HCT116 (cell line): ENCODE measurements at regions not wholly inside any gene's neighbourhood (a gene's known extent, or its start where the extent isn't known, plus 50 kb on each side); places are given as distances from the start of the nearest gene placed in this dataset.

Experiments
- ATAC-seq: fragments of 200-7000 bp; cut with Tn5 transposase; 2 replicates; pipeline ENCODE4 v1.9.1; 2020; ENCODE audit warnings: mild to moderate bottlenecking, moderate library complexity
- BruUV-seq: library from RNA; stranded (reverse); fragments of 400-500 nt; replicated peaks from 2 replicates; lab custom pipeline; 2021; lab: Mats Ljungman, UMichigan
- CTCF ChIA-PET: fragments of 300-600 bp; sonication (Branson Sonifier 250); formaldehyde crosslinking; loops from one replicate; lab custom pipeline; 2021; ENCODE audit warnings: antibody characterized with exemption; lab: Charles Lee
- POLR2A ChIA-PET: fragments of 300-600, 350-600 bp; sonication (Branson Sonifier 250); formaldehyde crosslinking; loops from one replicate; lab custom pipeline; 2021; ENCODE audit warnings: antibody characterized with exemption; lab: Charles Lee
- RAD21 ChIA-PET, 2 experiments: fragments of 300-600 bp; sonication (Branson Sonifier 250); formaldehyde crosslinking; loops; one replicate each; lab custom pipeline; 2023; ENCODE audit warnings: low total read pairs in 2 of 2; ENCODE audit not compliant: uncharacterized antibody in 2 of 2, unreplicated experiment in 2 of 2, low non-redundant PET in 1 of 2; lab: Charles Lee
- DNase-seq: peaks from one replicate; pipeline ENCODE4 v3.0.0-alpha.2; 2010; ENCODE audit warnings: low read depth, low spot score
- H2AFZ ChIP-seq: fragments of 200-600 bp; shearing (Covaris generic), sonication (generic); 2 replicates; pipeline ENCODE4 v1.6.1; 2017; ENCODE audit warnings: low read depth, mixed run types, mixed read lengths, antibody characterized with exemption, low read length; ENCODE audit not compliant: poor library complexity, severe bottlenecking
- H3K27ac ChIP-seq: 2 replicates; pipeline ENCODE4 v1.5.1; 2012; ENCODE audit warnings: low read depth, low read length
- H3K27me3 ChIP-seq: fragments of 200-600 bp; sonication (generic); 2 replicates; pipeline ENCODE4 v1.6.1; 2016; ENCODE audit warnings: mixed run types, low read length, mixed read lengths; ENCODE audit not compliant: insufficient read depth
- H3K36me3 ChIP-seq, 2 experiments: fragments of 200-500 bp in 1 of 2; fragments of 200-600 bp in 1 of 2; sonication (Bioruptor generic) in 1 of 2; sonication (generic) in 1 of 2; 2 replicates each; pipeline versions ENCODE4 v1.5.1 to v1.6.1; 2014 to 2016; ENCODE audit warnings: low read length in 2 of 2, inconsistent platforms in 1 of 2, mixed read lengths in 1 of 2, mixed run types in 1 of 2; ENCODE audit not compliant: insufficient read depth in 2 of 2, control insufficient read depth in 1 of 2
- H3K4me1 ChIP-seq, 2 experiments: fragments of 200-600 bp in 1 of 2; sonication (generic) in 1 of 2; 2 replicates each; pipeline versions ENCODE4 v1.5.1 to v1.6.1; 2012 to 2017; ENCODE audit warnings: low read length in 2 of 2, inconsistent platforms in 1 of 2, mild to moderate bottlenecking in 1 of 2, mixed read lengths in 1 of 2, mixed run types in 1 of 2, moderate library complexity in 1 of 2; ENCODE audit not compliant: insufficient read depth in 2 of 2, control insufficient read depth in 1 of 2
- H3K4me2 ChIP-seq: fragments of 200-600 bp; sonication (generic); 2 replicates; pipeline ENCODE4 v1.6.1; 2017; ENCODE audit warnings: mixed run types, low read length, mixed read lengths
- H3K4me3 ChIP-seq, 2 experiments: fragments of 200-600 bp in 1 of 2; sonication (generic) in 1 of 2; replicated peaks in 1 of 2; 2 replicates each; pipeline ENCODE4 v1.5.1; 2011 to 2016; ENCODE audit warnings: low read length in 2 of 2, control low read depth in 1 of 2, low read depth in 1 of 2, mild to moderate bottlenecking in 1 of 2, mixed read lengths in 1 of 2, mixed run types in 1 of 2
- H3K79me2 ChIP-seq: fragments of 200-600 bp; sonication (generic); 2 replicates; pipeline ENCODE4 v1.6.1; 2017; ENCODE audit warnings: mild to moderate bottlenecking, mixed run types, low read length, moderate library complexity, mixed read lengths; ENCODE audit not compliant: insufficient read depth
- H3K9ac ChIP-seq: fragments of 200-600 bp; sonication (generic); 2 replicates; pipeline ENCODE4 v1.6.1; 2016; ENCODE audit warnings: low read length, mixed read lengths
- H3K9me2 ChIP-seq: fragments of 200-600 bp; sonication (generic), shearing (Covaris generic); 2 replicates; pipeline ENCODE4 v1.6.1; 2017; ENCODE audit warnings: mixed run types, mild to moderate bottlenecking, moderate library complexity; ENCODE audit not compliant: insufficient read depth
- H3K9me3 ChIP-seq, 2 experiments: fragments of 200-500 bp in 1 of 2; fragments of 200-600 bp in 1 of 2; sonication (Bioruptor generic) in 1 of 2; sonication (generic) in 1 of 2; 2 replicates each; pipeline ENCODE4 v1.6.1; 2014 to 2017; ENCODE audit warnings: low read length in 2 of 2, mixed read lengths in 2 of 2, inconsistent platforms in 1 of 2, low read depth in 1 of 2, mild to moderate bottlenecking in 1 of 2, mixed run types in 1 of 2, moderate library complexity in 1 of 2; ENCODE audit not compliant: control insufficient read depth in 1 of 2, insufficient read depth in 1 of 2
- H4K20me1 ChIP-seq: fragments of 200-600 bp; sonication (generic), shearing (Covaris generic); 2 replicates; pipeline ENCODE4 v1.6.1; 2017; ENCODE audit warnings: mixed run types, mild to moderate bottlenecking, moderate library complexity; ENCODE audit not compliant: insufficient read depth
- CEBPB ChIP-seq: IDR thresholded peaks from 2 replicates; pipeline ENCODE4 v1.6.1; 2012; ENCODE audit warnings: low read depth
- CTCF ChIP-seq, 3 experiments: fragments of 200-600 bp in 1 of 3; sonication (generic) in 1 of 3; IDR thresholded peaks in 2 of 3; conservative IDR thresholded peaks in 1 of 3; 2 replicates each; pipeline ENCODE4 v1.5.1; 2012 to 2017; ENCODE audit warnings: low read depth in 2 of 3, low read length in 2 of 3, antibody characterized with exemption in 1 of 3, borderline replicate concordance in 1 of 3, control low read depth in 1 of 3, mild to moderate bottlenecking in 1 of 3, mixed read lengths in 1 of 3, mixed run types in 1 of 3, moderate library complexity in 1 of 3; ENCODE audit not compliant: insufficient read depth in 1 of 3
- ELF1 ChIP-seq: IDR thresholded peaks from 2 replicates; pipeline ENCODE4 v1.6.1; 2012; ENCODE audit warnings: low read depth, borderline replicate concordance
- EZH2 ChIP-seq: fragments of 200-600 bp; sonication (generic); IDR thresholded peaks from 2 replicates; pipeline ENCODE4 v1.6.1; 2017; ENCODE audit warnings: antibody characterized with exemption, mixed run types
- FOSL1 ChIP-seq: IDR thresholded peaks from 2 replicates; pipeline ENCODE4 v1.6.1; 2012; ENCODE audit warnings: low read depth
- JUND ChIP-seq: IDR thresholded peaks from 2 replicates; pipeline ENCODE4 v1.6.1; 2012
- POLR2A ChIP-seq: IDR thresholded peaks from 2 replicates; pipeline ENCODE4 v1.7.0; 2011; ENCODE audit warnings: borderline replicate concordance; ENCODE audit not compliant: insufficient read depth, insufficient read length; ENCODE audit errors: extremely low read depth
- POLR2AphosphoS5 ChIP-seq: IDR thresholded peaks from 2 replicates; pipeline ENCODE4 v1.6.1; 2011; ENCODE audit warnings: mild to moderate bottlenecking, low read depth, low read length, moderate library complexity
- REST ChIP-seq: IDR thresholded peaks from 2 replicates; pipeline ENCODE4 v1.6.1; 2012; ENCODE audit warnings: low read depth
- SIN3A ChIP-seq: IDR thresholded peaks from 2 replicates; pipeline ENCODE4 v1.6.1; 2012; ENCODE audit warnings: low read depth
- SP1 ChIP-seq: IDR thresholded peaks from 2 replicates; pipeline ENCODE4 v1.6.1; 2012; ENCODE audit warnings: low read depth
- SRF ChIP-seq: IDR thresholded peaks from 2 replicates; pipeline ENCODE4 v1.6.1; 2012; ENCODE audit warnings: low read depth
- intact Hi-C: fragments of 100-400 bp; cut with micrococcal nuclease; formaldehyde crosslinking; loops from 2 replicates; pipeline ENCODE4 v1.10.0; 2022
- TF ChIP-seq, protein P1 (sequence below): IDR thresholded peaks from 2 replicates; pipeline ENCODE4 v1.6.1; 2011; ENCODE audit warnings: mild to moderate bottlenecking, low read length, moderate library complexity; ENCODE audit not compliant: insufficient replicate concordance; ENCODE audit errors: extremely low read depth
- TF ChIP-seq, protein P2 (sequence below): IDR thresholded peaks from 2 replicates; pipeline ENCODE4 v1.6.1; 2012

GRCh38 chr20:39670988-39671387 is 708.8 kb downstream of the DHX35 start:
- POLR2A ChIA-PET = no interaction called here
- no peak for ATAC-seq
- CTCF ChIA-PET = no interaction called here
- no TSS peak for BruUV-seq
- no peak overlapping the region for H3K9ac ChIP-seq
- H3K9me2 ChIP-seq = no peaks in the 10 kb centered on the region
- TF ChIP-seq JUND = no peak
- TF ChIP-seq POLR2A = no peak
- TF ChIP-seq POLR2AphosphoS5 = no peak
- no peak for TF ChIP-seq CEBPB
- H3K4me1 ChIP-seq = no peaks in the 10 kb centered on the region
- H3K4me3 ChIP-seq = no peak overlapping the region
- RAD21 ChIA-PET = no interaction called here
- H3K36me3 ChIP-seq = no peaks in the 10 kb centered on the region
- H4K20me1 ChIP-seq = no peaks in the 10 kb centered on the region
- no peak overlapping the region for H3K4me2 ChIP-seq
- no peak overlapping the region for H3K27ac ChIP-seq
- peaks cover 0 to 16% of the 10 kb centered on the region in 2 experiments; a peak in 1 of 4 replicates for H3K9me3 ChIP-seq
- no peak overlapping the region for H2AFZ ChIP-seq
- DNase-seq = no peak
- no peaks in the 10 kb centered on the region for H3K79me2 ChIP-seq
- no peaks in the 10 kb centered on the region for H3K27me3 ChIP-seq
- intact Hi-C loops = no loop called here

DNA sequence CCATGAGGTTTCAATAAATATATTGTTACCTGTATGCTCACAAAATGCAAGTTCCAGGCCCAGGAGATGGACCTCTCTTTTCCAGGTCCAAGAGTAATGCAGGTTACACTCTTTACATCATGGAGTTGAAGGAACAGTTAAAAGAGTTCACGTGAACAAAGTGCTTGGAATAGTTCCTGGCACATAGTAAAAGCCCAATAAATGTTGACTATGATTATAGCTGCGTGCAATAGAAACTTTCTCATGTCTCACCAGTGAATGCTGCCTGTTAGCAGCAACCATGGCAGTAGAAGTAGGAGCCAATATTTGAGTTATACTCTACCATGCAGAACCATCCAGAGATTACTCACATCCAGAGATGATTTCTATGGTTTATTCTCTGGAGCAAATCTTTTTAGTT is 707.5 kb downstream of the DHX35 start:
- H3K27me3 ChIP-seq = no peaks in the 10 kb centered on the region
- no peak overlapping the region for H3K4me3 ChIP-seq
- POLR2A ChIA-PET = no interaction called here
- H3K27ac ChIP-seq = no peak overlapping the region
- ATAC-seq = no peak
- H3K9me3 ChIP-seq = peaks cover 0 to 11% of the 10 kb centered on the region in 2 experiments; a peak in 1 of 4 replicates
- RAD21 ChIA-PET = no interaction called here
- H3K9ac ChIP-seq = no peak overlapping the region
- DNase-seq = no peak
- no TSS peak for BruUV-seq
- H3K36me3 ChIP-seq = no peaks in the 10 kb centered on the region
- no peak overlapping the region for H2AFZ ChIP-seq
- H3K79me2 ChIP-seq = no peaks in the 10 kb centered on the region
- H3K4me1 ChIP-seq = no peaks in the 10 kb centered on the region
- H3K9me2 ChIP-seq = no peaks in the 10 kb centered on the region
- intact Hi-C loops = no loop called here
- CTCF ChIA-PET = no interaction called here
- H3K4me2 ChIP-seq = no peak overlapping the region
- H4K20me1 ChIP-seq = no peaks in the 10 kb centered on the region
- TF ChIP-seq POLR2A = no peak
- TF ChIP-seq, protein P1, sequence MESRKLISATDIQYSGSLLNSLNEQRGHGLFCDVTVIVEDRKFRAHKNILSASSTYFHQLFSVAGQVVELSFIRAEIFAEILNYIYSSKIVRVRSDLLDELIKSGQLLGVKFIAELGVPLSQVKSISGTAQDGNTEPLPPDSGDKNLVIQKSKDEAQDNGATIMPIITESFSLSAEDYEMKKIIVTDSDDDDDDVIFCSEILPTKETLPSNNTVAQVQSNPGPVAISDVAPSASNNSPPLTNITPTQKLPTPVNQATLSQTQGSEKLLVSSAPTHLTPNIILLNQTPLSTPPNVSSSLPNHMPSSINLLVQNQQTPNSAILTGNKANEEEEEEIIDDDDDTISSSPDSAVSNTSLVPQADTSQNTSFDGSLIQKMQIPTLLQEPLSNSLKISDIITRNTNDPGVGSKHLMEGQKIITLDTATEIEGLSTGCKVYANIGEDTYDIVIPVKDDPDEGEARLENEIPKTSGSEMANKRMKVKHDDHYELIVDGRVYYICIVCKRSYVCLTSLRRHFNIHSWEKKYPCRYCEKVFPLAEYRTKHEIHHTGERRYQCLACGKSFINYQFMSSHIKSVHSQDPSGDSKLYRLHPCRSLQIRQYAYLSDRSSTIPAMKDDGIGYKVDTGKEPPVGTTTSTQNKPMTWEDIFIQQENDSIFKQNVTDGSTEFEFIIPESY = no peak
- no peak for TF ChIP-seq FOSL1
- TF ChIP-seq EZH2 = no peak
- no peak for TF ChIP-seq SRF
- TF ChIP-seq CEBPB = no peak
- TF ChIP-seq ELF1 = no peak
- TF ChIP-seq JUND = no peak
- TF ChIP-seq CTCF (IDR thresholded peaks at IDR 0.05 in 2 of 3, conservative IDR thresholded peaks at IDR 0.05 in 1 of 3; ENCODE audit: borderline replicate concordance in 1 of 3, insufficient read depth in 1 of 3, low read depth in 2 of 3, low read length in 2 of 3) = no peak
- TF ChIP-seq REST = no peak
- TF ChIP-seq, protein P2, sequence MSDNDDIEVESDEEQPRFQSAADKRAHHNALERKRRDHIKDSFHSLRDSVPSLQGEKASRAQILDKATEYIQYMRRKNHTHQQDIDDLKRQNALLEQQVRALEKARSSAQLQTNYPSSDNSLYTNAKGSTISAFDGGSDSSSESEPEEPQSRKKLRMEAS = no peak
- TF ChIP-seq SIN3A = no peak
- no peak for TF ChIP-seq SP1
